Natural killer cell (primary cell): ENCODE measurements at regions not wholly inside any gene's neighbourhood (a gene's known extent, or its start where the extent isn't known, plus 50 kb on each side); places are given as distances from the start of the nearest gene placed in this dataset.

Source experiments
- ATAC-seq, 3 donors: fragments of 150-1000 bp in 2 of 3; fragments of 200-7000 bp in 1 of 3; cut with Tn5 transposase; 1 replicate in 1 of 3; 2 replicates in 2 of 3; pipeline ENCODE4 v1.10.0; 2021; ENCODE audit warnings: mild to moderate bottlenecking in 2 of 3, moderate library complexity in 2 of 3
- DNase-seq, 2 donors: peaks; one replicate each; pipeline versions ENCODE4 v3.0.0 to v3.0.0-alpha.2; 2013 to 2021; ENCODE audit warnings: mixed read lengths in 1 of 2
- H3K27ac ChIP-seq: one replicate; pipeline ENCODE4 v1.5.1; 2013; ENCODE audit warnings: mild to moderate bottlenecking, low read length
- H3K27me3 ChIP-seq: one replicate; pipeline ENCODE4 v1.6.1; 2013; ENCODE audit warnings: low read length; ENCODE audit not compliant: control insufficient read depth, insufficient read depth
- H3K36me3 ChIP-seq: one replicate; pipeline ENCODE4 v1.6.1; 2013; ENCODE audit warnings: low read length; ENCODE audit not compliant: control insufficient read depth, insufficient read depth
- H3K4me1 ChIP-seq: one replicate; pipeline ENCODE4 v1.6.1; 2013; ENCODE audit warnings: low read length; ENCODE audit not compliant: control insufficient read depth, insufficient read depth
- H3K4me3 ChIP-seq: one replicate; pipeline ENCODE4 v1.5.1; 2013; ENCODE audit warnings: low read length
- H3K9me3 ChIP-seq: one replicate; pipeline ENCODE4 v1.6.1; 2013; ENCODE audit warnings: low read length; ENCODE audit not compliant: control insufficient read depth, insufficient read depth
- H3K27ac Mint-ChIP-seq, 2 donors: one replicate each; pipeline ENCODE4 v1.8.0; 2022; ENCODE audit warnings: mild to moderate bottlenecking in 2 of 2, mixed read lengths in 2 of 2, moderate library complexity in 1 of 2
- H3K27me3 Mint-ChIP-seq, 2 donors: one replicate each; pipeline ENCODE4 v1.8.0; 2022; ENCODE audit warnings: low read depth in 2 of 2, mixed read lengths in 2 of 2
- H3K36me3 Mint-ChIP-seq: one replicate; pipeline ENCODE4 v1.8.0; 2022; ENCODE audit warnings: mixed read lengths
- H3K4me1 Mint-ChIP-seq, 2 donors: one replicate each; pipeline ENCODE4 v1.8.0; 2022; ENCODE audit warnings: mixed read lengths in 2 of 2
- H3K4me3 Mint-ChIP-seq: one replicate; pipeline ENCODE4 v1.8.0; 2022; ENCODE audit warnings: mild to moderate bottlenecking, moderate library complexity, mixed read lengths
- H3K9me3 Mint-ChIP-seq, 2 donors: one replicate each; pipeline ENCODE4 v1.8.0; 2022; ENCODE audit warnings: mixed read lengths in 2 of 2
- WGBS: methylation state at CpG from one replicate; pipeline ENCODE4 v1.1.7; 2013; ENCODE audit warnings: missing lambda C conversion rate; ENCODE audit not compliant: insufficient coverage; 5-methylcytosine and 5-hydroxymethylcytosine counted together
- intact Hi-C: fragments of 100-400 bp; cut with micrococcal nuclease; formaldehyde crosslinking; loops from one replicate; pipeline ENCODE4 v1.14.2; 2022
- TF ChIP-seq, protein P1 (sequence below): fragments of 200-600 bp; IDR thresholded peaks from one replicate; pipeline ENCODE4 v1.8.0; 2022; ENCODE audit warnings: antibody characterized with exemption

DNA sequence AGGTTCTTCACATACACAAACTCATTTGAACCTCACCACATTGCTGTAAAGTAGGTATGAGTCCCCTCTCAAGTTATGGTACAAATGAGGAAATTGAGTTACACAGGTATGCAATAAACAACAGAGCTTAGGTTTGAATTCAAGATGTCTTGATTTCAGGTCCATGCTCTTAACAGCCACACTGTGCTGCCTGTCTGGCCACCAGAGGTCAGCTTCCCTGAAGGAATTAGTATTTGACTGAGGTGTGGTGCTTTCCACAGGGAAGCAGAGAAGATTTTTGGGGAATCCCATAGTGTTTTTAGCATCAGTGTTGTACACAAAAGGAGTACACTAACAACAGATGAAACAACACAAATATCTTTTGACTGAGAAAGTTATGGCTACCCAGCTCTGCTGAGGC, 94.4 kb upstream of the ITGA1 start:
- intact Hi-C loops = no loop called here
- ATAC-seq (peak in 2 of 3 donors; percentile 36), DNase-seq (peak in 1 of 2 donors; percentile 64)
- TF ChIP-seq, protein P1, sequence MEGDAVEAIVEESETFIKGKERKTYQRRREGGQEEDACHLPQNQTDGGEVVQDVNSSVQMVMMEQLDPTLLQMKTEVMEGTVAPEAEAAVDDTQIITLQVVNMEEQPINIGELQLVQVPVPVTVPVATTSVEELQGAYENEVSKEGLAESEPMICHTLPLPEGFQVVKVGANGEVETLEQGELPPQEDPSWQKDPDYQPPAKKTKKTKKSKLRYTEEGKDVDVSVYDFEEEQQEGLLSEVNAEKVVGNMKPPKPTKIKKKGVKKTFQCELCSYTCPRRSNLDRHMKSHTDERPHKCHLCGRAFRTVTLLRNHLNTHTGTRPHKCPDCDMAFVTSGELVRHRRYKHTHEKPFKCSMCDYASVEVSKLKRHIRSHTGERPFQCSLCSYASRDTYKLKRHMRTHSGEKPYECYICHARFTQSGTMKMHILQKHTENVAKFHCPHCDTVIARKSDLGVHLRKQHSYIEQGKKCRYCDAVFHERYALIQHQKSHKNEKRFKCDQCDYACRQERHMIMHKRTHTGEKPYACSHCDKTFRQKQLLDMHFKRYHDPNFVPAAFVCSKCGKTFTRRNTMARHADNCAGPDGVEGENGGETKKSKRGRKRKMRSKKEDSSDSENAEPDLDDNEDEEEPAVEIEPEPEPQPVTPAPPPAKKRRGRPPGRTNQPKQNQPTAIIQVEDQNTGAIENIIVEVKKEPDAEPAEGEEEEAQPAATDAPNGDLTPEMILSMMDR = peak; percentile 58
- no peaks in the 10 kb centered on the region for H3K4me1 ChIP-seq
- Mint-ChIP-seq H3K4me3 (no peak overlapping the region), H3K36me3 (no peaks in the 10 kb centered on the region), H3K9me3 (no peaks in the 10 kb centered on the region), H3K4me1 (no peaks in the 10 kb centered on the region), H3K27ac (no peak overlapping the region), H3K27me3 (peaks cover 0 to 7% of the 10 kb centered on the region in 2 donors)
- H3K27ac ChIP-seq = no peak overlapping the region
- H3K36me3 ChIP-seq = no peaks in the 10 kb centered on the region
- no peak overlapping the region for H3K4me3 ChIP-seq
- no peaks in the 10 kb centered on the region for H3K9me3 ChIP-seq
- H3K27me3 ChIP-seq = no peaks in the 10 kb centered on the region

DNA sequence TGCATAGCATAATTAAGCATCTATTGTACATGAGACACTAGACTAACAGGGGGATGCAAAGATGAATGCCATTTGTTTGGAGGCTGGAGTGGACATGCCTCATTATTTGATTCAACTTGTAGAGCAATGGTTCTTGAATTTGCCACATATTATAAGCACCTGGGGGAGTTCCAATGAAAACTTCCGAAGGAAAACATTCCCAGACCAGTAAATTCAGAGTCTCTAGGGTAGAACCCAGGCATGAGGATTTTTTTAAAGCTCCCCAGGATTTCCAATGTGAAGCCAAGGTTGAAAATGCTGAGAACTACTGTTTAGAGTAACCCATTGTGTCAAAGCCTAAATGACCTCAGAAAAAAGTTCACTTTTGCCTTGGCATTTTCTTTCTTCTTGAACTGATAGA, 93.9 kb upstream of the ITGA1 start:
- H3K36me3 ChIP-seq = no peaks in the 10 kb centered on the region
- TF ChIP-seq, protein P1 = no peak
- Mint-ChIP-seq H3K27me3 (peaks cover 0 to 4% of the 10 kb centered on the region in 2 donors), H3K4me1 (no peaks in the 10 kb centered on the region), H3K4me3 (no peak overlapping the region), H3K27ac (no peak overlapping the region), H3K36me3 (no peaks in the 10 kb centered on the region), H3K9me3 (no peaks in the 10 kb centered on the region)
- DNase-seq (no peak), ATAC-seq (no peak)
- H3K4me3 ChIP-seq = no peak overlapping the region
- H3K9me3 ChIP-seq = no peaks in the 10 kb centered on the region
- H3K4me1 ChIP-seq = no peaks in the 10 kb centered on the region
- intact Hi-C loops = no loop called here
- 80% methylated on average over 1 of the region's 1 CpG for WGBS
- no peaks in the 10 kb centered on the region for H3K27me3 ChIP-seq
- no peak overlapping the region for H3K27ac ChIP-seq

DNA sequence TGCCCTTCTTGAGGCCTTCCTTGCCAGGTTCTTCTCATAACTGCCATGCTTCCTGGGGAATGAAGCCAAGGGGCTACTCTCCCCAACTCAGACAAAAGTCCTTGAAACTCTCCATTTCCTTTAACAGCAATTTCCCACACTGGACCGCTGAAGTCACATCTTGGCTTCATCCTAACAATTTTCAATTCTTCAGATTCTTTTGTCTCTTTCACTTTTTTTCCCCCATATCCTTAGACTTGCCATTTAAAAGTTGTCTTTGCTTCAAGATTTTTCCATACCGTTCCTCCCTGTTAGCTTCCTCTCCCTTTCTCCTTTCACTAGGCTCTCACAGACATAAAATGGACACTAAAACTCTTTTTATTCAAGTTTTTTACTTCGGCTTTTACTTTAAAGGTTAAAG, 93.1 kb upstream of the ITGA1 start:
- Histone ChIP-seq H3K4me1 (no peaks in the 10 kb centered on the region), H3K9me3 (no peaks in the 10 kb centered on the region), H3K27me3 (no peaks in the 10 kb centered on the region), H3K27ac (no peak overlapping the region), H3K4me3 (no peak overlapping the region), H3K36me3 (no peaks in the 10 kb centered on the region)
- no peak overlapping the region for H3K4me3 Mint-ChIP-seq
- no peaks in the 10 kb centered on the region for H3K4me1 Mint-ChIP-seq
- ATAC-seq = no peak
- TF ChIP-seq, protein P1 = no peak
- H3K27ac Mint-ChIP-seq = no peak overlapping the region
- WGBS = 95% methylated on average over 3 of the region's 3 CpGs
- H3K9me3 Mint-ChIP-seq = no peaks in the 10 kb centered on the region
- DNase-seq = no peak
- H3K36me3 Mint-ChIP-seq = no peaks in the 10 kb centered on the region
- intact Hi-C loops = no loop called here
- peaks cover 0 to 4% of the 10 kb centered on the region in 2 donors for H3K27me3 Mint-ChIP-seq

DNA sequence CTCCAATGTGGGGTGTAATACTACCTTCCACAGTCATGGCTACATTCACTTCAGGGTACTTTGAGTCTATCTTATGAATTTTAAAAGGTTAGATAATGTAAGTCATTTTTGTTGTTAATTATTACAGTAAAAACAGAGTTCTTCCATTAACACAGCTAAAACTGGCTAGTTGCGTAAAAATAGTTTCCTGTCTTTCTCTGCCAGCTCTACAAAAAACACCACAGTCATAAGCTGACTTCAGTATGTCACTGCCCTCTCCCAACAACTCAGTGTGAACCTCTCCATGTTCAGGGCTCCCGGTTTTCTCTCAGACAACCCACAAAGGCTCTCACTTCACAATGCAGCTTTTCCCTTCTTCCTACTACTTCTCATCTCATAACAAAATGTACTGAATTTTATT, 84.8 kb upstream of the ITGA1 start:
- no peak overlapping the region for H3K4me3 ChIP-seq
- DNase-seq (no peak), ATAC-seq (no peak)
- no peaks in the 10 kb centered on the region for H3K36me3 Mint-ChIP-seq
- no peaks in the 10 kb centered on the region for H3K27me3 ChIP-seq
- WGBS = 54% methylated on average over 2 of the region's 2 CpGs
- TF ChIP-seq, protein P1 = no peak
- H3K27me3 Mint-ChIP-seq = peaks cover 0 to 4% of the 10 kb centered on the region in 2 donors
- H3K9me3 ChIP-seq = no peaks in the 10 kb centered on the region
- H3K27ac Mint-ChIP-seq = no peak overlapping the region
- intact Hi-C loops = no loop called here
- peaks cover 6% of the 10 kb centered on the region for H3K4me1 ChIP-seq
- peaks cover 0 to 19% of the 10 kb centered on the region in 2 donors for H3K4me1 Mint-ChIP-seq
- no peaks in the 10 kb centered on the region for H3K9me3 Mint-ChIP-seq
- H3K27ac ChIP-seq = no peak overlapping the region
- H3K36me3 ChIP-seq = no peaks in the 10 kb centered on the region
- H3K4me3 Mint-ChIP-seq = no peak overlapping the region
